ENCODE measurements at regions not wholly inside any gene's neighbourhood (a gene's known extent, or its start where the extent isn't known, plus 50 kb on each side); places are given as distances from the start of the nearest gene placed in this dataset.

DNA sequence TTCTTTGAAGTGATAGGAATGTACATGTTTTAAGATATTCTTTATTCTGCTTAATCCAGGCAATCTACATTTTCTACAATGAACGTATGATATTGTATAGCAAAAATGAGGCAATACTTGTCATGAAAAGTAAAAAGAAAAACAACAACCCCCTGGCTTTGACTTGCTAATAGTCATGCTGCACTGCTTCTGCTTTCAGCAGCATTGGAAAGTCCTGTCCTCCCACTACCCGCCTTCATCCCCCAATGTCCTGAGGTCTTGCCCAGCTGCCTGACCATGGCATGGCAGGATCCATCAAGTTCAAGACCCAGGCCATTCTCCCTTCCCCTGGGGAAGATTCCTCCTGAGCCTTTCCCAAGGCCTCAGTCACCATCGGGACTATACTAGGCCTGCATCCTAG, 156.5 kb downstream of the SH3BGRL2 start:
- Histone ChIP-seq H4K20me1 (ENCODE audit: insufficient read depth, low read length, poor library complexity, severe bottlenecking) (no peaks in the 10 kb centered on the region), H3K9me3 (ENCODE audit: insufficient read depth, low read depth, low read length) (no peaks in the 10 kb centered on the region), H2AFZ (ENCODE audit: low read length) (no peak overlapping the region), H3K36me3 (ENCODE audit: insufficient read depth, low read length) (no peaks in the 10 kb centered on the region), H3K9me2 (replicated peaks; ENCODE audit: low read depth, low read length) (no peaks in the 10 kb centered on the region), H3K79me2 (ENCODE audit: insufficient read depth, low read length) (no peaks in the 10 kb centered on the region), H3K4me2 (ENCODE audit: low read depth, low read length, poor library complexity, severe bottlenecking) (no peak overlapping the region), H3K4me3 (ENCODE audit: low read length, poor library complexity, severe bottlenecking) (no peak overlapping the region), H3K9ac (ENCODE audit: low read depth, low read length, poor library complexity, severe bottlenecking) (no peak overlapping the region), H3K27me3 (ENCODE audit: insufficient read depth, low read length, poor library complexity, severe bottlenecking) (no peaks in the 10 kb centered on the region), H3F3A (ENCODE audit: low read depth) (no peaks in the 10 kb centered on the region), H3K4me1 (ENCODE audit: insufficient read depth, low read length, poor library complexity, severe bottlenecking) (no peaks in the 10 kb centered on the region)
- no peak for TF ChIP-seq EZH2phosphoT487 (IDR thresholded peaks at IDR 0.05; ENCODE audit: borderline replicate concordance)
- TF ChIP-seq, protein P1, sequence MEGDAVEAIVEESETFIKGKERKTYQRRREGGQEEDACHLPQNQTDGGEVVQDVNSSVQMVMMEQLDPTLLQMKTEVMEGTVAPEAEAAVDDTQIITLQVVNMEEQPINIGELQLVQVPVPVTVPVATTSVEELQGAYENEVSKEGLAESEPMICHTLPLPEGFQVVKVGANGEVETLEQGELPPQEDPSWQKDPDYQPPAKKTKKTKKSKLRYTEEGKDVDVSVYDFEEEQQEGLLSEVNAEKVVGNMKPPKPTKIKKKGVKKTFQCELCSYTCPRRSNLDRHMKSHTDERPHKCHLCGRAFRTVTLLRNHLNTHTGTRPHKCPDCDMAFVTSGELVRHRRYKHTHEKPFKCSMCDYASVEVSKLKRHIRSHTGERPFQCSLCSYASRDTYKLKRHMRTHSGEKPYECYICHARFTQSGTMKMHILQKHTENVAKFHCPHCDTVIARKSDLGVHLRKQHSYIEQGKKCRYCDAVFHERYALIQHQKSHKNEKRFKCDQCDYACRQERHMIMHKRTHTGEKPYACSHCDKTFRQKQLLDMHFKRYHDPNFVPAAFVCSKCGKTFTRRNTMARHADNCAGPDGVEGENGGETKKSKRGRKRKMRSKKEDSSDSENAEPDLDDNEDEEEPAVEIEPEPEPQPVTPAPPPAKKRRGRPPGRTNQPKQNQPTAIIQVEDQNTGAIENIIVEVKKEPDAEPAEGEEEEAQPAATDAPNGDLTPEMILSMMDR (conservative IDR thresholded peaks at IDR 0.05; ENCODE audit: low read length), result no peak

DNA sequence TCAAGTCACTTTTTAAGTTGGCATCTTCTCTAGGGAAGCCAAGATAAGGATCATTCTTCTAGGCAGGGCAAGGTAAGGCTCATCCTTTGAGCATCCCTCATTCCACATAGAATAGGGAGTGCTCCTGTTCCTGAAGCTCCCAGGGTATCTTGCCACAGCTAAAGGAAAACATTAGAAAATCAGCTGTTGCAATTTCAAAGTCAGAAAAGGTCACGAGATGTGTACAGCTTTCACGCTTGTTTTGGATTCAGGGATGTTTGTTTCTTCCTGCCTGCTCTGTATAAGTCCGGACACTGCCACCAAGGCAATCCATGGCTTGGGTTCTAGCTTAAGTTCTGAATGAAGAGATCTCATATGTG, 153.2 kb downstream of the SH3BGRL2 start:
- Histone ChIP-seq H3K9me2 (replicated peaks; ENCODE audit: low read depth, low read length) (no peaks in the 10 kb centered on the region), H3K4me2 (ENCODE audit: low read depth, low read length, poor library complexity, severe bottlenecking) (no peak overlapping the region), H3K79me2 (ENCODE audit: insufficient read depth, low read length) (no peaks in the 10 kb centered on the region), H3K4me3 (ENCODE audit: low read length, poor library complexity, severe bottlenecking) (no peak overlapping the region), H3F3A (ENCODE audit: low read depth) (no peaks in the 10 kb centered on the region), H3K27me3 (ENCODE audit: insufficient read depth, low read length, poor library complexity, severe bottlenecking) (no peaks in the 10 kb centered on the region), H3K9me3 (ENCODE audit: insufficient read depth, low read depth, low read length) (no peaks in the 10 kb centered on the region), H4K20me1 (ENCODE audit: insufficient read depth, low read length, poor library complexity, severe bottlenecking) (no peaks in the 10 kb centered on the region), H2AFZ (ENCODE audit: low read length) (no peak overlapping the region), H3K4me1 (ENCODE audit: insufficient read depth, low read length, poor library complexity, severe bottlenecking) (no peaks in the 10 kb centered on the region), H3K36me3 (ENCODE audit: insufficient read depth, low read length) (no peaks in the 10 kb centered on the region), H3K9ac (ENCODE audit: low read depth, low read length, poor library complexity, severe bottlenecking) (no peak overlapping the region)
- TF ChIP-seq EZH2phosphoT487 (IDR thresholded peaks at IDR 0.05; ENCODE audit: borderline replicate concordance), result no peak

DNA sequence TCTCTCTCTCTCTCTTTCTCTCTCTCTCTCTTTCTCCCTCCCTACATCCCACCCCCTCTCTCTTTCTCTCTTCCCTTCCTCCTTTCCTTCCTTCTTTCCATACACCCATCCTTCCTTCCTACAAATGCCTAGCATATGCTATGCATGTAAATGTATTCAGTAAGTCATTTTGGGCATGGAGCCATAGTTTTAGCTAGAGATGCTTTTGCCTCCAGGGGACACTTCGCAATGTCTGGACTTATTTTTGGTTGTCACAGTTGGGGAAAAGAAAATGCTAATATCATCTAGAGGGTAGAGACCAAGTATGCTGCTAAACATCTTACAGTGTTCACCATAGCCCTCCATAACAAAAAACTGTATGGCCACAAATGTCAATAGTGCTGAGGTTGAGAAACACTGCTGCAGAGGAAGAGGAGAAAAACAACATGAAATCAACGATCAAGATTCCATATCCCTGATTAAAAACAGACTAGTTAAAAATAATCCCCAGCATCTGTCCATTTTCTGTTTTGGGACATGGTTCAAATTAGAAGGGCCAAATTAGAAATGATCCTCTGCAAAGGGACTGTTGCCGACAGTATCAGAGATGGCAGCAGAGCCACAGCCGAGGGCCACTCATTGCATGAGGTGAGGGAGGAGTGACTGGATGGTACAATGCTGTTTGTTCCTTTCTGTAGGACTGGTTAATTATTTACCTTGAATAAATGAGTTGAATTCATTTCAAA, 152.7 kb downstream of the SH3BGRL2 start:
- Histone ChIP-seq H3F3A (ENCODE audit: low read depth) (no peaks in the 10 kb centered on the region), H3K79me2 (ENCODE audit: insufficient read depth, low read length) (no peaks in the 10 kb centered on the region), H3K9ac (ENCODE audit: low read depth, low read length, poor library complexity, severe bottlenecking) (no peak overlapping the region), H4K20me1 (ENCODE audit: insufficient read depth, low read length, poor library complexity, severe bottlenecking) (no peaks in the 10 kb centered on the region), H3K9me3 (ENCODE audit: insufficient read depth, low read depth, low read length) (no peaks in the 10 kb centered on the region), H3K27me3 (ENCODE audit: insufficient read depth, low read length, poor library complexity, severe bottlenecking) (no peaks in the 10 kb centered on the region), H2AFZ (ENCODE audit: low read length) (no peak overlapping the region), H3K36me3 (ENCODE audit: insufficient read depth, low read length) (no peaks in the 10 kb centered on the region), H3K4me1 (ENCODE audit: insufficient read depth, low read length, poor library complexity, severe bottlenecking) (no peaks in the 10 kb centered on the region), H3K9me2 (replicated peaks; ENCODE audit: low read depth, low read length) (no peaks in the 10 kb centered on the region), H3K4me2 (ENCODE audit: low read depth, low read length, poor library complexity, severe bottlenecking) (no peak overlapping the region), H3K4me3 (ENCODE audit: low read length, poor library complexity, severe bottlenecking) (no peak overlapping the region)
- TF ChIP-seq, protein P1 (conservative IDR thresholded peaks at IDR 0.05; ENCODE audit: low read length), result no peak
- TF ChIP-seq EZH2phosphoT487 (IDR thresholded peaks at IDR 0.05; ENCODE audit: borderline replicate concordance), result no peak
